HepG2 (cell line): ENCODE measurements at regions not wholly inside any gene's neighbourhood (a gene's known extent, or its start where the extent isn't known, plus 50 kb on each side); places are given as distances from the start of the nearest gene placed in this dataset.

Source experiments
- ATAC-seq: fragments of 200-7000 bp; cut with Tn5 transposase; 3 replicates; pipeline ENCODE4 v1.9.1; 2020; ENCODE audit warnings: mild to moderate bottlenecking, moderate library complexity
- BruUV-seq: library from RNA; stranded (reverse); fragments of 400-500 nt; replicated peaks from 2 replicates; lab custom pipeline; 2021; lab: Mats Ljungman, UMichigan
- CTCF ChIA-PET: fragments of 300-600 bp; formaldehyde crosslinking; extraction: SDS; loops from one replicate; lab custom pipeline; 2021; ENCODE audit warnings: low total read pairs, inconsistent platforms, low intra/inter-chr PET ratio; lab: Yijun Ruan, JAX
- POLR2A ChIA-PET: fragments of 350-600 bp; sonication (Branson Sonifier 250); formaldehyde crosslinking; loops from one replicate; lab custom pipeline; 2020; ENCODE audit warnings: antibody characterized with exemption, inconsistent platforms; lab: Yijun Ruan, JAX
- DNase-seq: peaks from one replicate; pipeline ENCODE4 v3.0.0-alpha.2; 2015; ENCODE audit warnings: low spot score
- FAIRE-seq: peaks from 3 replicates; lab custom pipeline; 2011; peaks lifted over from hg19 to GRCh38; lab: Jason Lieb, UNC
- H2AFZ ChIP-seq: one replicate; pipeline ENCODE4 v1.6.1; 2011; ENCODE audit warnings: low read length, inconsistent platforms
- H3K27ac ChIP-seq: fragments of 300-600 bp; 3 replicates; pipeline ENCODE4 v1.8.0; 2011; ENCODE audit warnings: mixed run types, mild to moderate bottlenecking, mixed read lengths, low read length, inconsistent platforms; ENCODE audit not compliant: insufficient read depth; ENCODE audit errors: extremely low read length
- H3K27me3 ChIP-seq, 2 experiments: fragments of 200-600 bp in 1 of 2; 2 replicates in 1 of 2; 3 replicates in 1 of 2; pipeline versions ENCODE4 v1.6.0 to v1.8.0; 2011; ENCODE audit warnings: low read length in 2 of 2, mild to moderate bottlenecking in 2 of 2, moderate library complexity in 2 of 2, inconsistent platforms in 1 of 2; ENCODE audit not compliant: insufficient read depth in 2 of 2, control insufficient read depth in 1 of 2
- H3K36me3 ChIP-seq, 2 experiments: fragments of 200-600 bp in 1 of 2; replicated peaks in 1 of 2; 2 replicates in 1 of 2; 3 replicates in 1 of 2; pipeline versions ENCODE4 v1.5.1 to v1.8.0; 2011; ENCODE audit warnings: low read length in 2 of 2, inconsistent platforms in 1 of 2; ENCODE audit not compliant: insufficient read depth in 2 of 2, control insufficient read depth in 1 of 2
- H3K4me1 ChIP-seq: 2 replicates; pipeline ENCODE4 v1.5.1; 2012; ENCODE audit warnings: low read length, inconsistent platforms; ENCODE audit not compliant: insufficient read depth
- H3K4me2 ChIP-seq: 2 replicates; pipeline ENCODE4 v1.6.0; 2011; ENCODE audit warnings: low read depth, low read length, inconsistent platforms
- H3K4me3 ChIP-seq, 3 experiments: fragments of 200-600 bp in 1 of 3; sonication (generic), shearing (Covaris generic) in 1 of 3; replicated peaks in 1 of 3; 2 replicates each; pipeline ENCODE4 v1.5.1; 2011 to 2016; ENCODE audit warnings: low read length in 3 of 3, inconsistent platforms in 2 of 3, low read depth in 2 of 3, mild to moderate bottlenecking in 2 of 3, control low read depth in 1 of 3, mixed read lengths in 1 of 3; ENCODE audit not compliant: insufficient read depth in 1 of 3
- H3K79me2 ChIP-seq: one replicate; pipeline ENCODE4 v1.6.1; 2011; ENCODE audit warnings: low read length, inconsistent platforms; ENCODE audit not compliant: insufficient read depth
- H3K9ac ChIP-seq: 2 replicates; pipeline ENCODE4 v1.6.0; 2011; ENCODE audit warnings: mild to moderate bottlenecking, low read depth, low read length, inconsistent platforms; ENCODE audit not compliant: insufficient read depth
- H3K9me3 ChIP-seq: 2 replicates; pipeline ENCODE4 v1.5.1; 2012; ENCODE audit warnings: mild to moderate bottlenecking, low read length
- H4K20me1 ChIP-seq: 2 replicates; pipeline ENCODE4 v1.6.0; 2011; ENCODE audit warnings: inconsistent platforms, mild to moderate bottlenecking, low read length, moderate library complexity; ENCODE audit not compliant: insufficient read depth
- AGO2 ChIP-seq: fragments of 200-400 bp; formaldehyde crosslinking; optimal IDR thresholded peaks from 2 replicates; pipeline ENCODE3; 2017; ENCODE audit warnings: mild to moderate bottlenecking, low read depth, low read length, moderate library complexity
- FOSL2 ChIP-seq: sonication (generic); formaldehyde crosslinking; IDR thresholded peaks from 2 replicates; pipeline ENCODE4 v1.4.0; 2020; ENCODE audit warnings: missing genetic modification reagents
- GTF2F1 ChIP-seq: fragments of 150-350 bp; IDR thresholded peaks from 2 replicates; pipeline ENCODE4 v1.6.1; 2014; ENCODE audit warnings: low read length
- MXD4 ChIP-seq: IDR thresholded peaks from 2 replicates; pipeline ENCODE4 v1.6.1; 2016; ENCODE audit warnings: mild to moderate bottlenecking, missing biosample characterization, missing genetic modification reagents
- RBM22 ChIP-seq: fragments of 200-400 bp; formaldehyde crosslinking; optimal IDR thresholded peaks from 2 replicates; pipeline ENCODE3; 2017; ENCODE audit warnings: mild to moderate bottlenecking, low read length, moderate library complexity
- SMAD1 ChIP-seq: sonication (generic); formaldehyde crosslinking; IDR thresholded peaks from 2 replicates; pipeline ENCODE4 v1.4.0; 2020; ENCODE audit warnings: missing genetic modification reagents, low read depth, mild to moderate bottlenecking, borderline replicate concordance
- SOX13 ChIP-seq, 3 experiments: fragments of 450-650 bp in 1 of 3; sonication (generic) in 1 of 3; formaldehyde crosslinking in 1 of 3; IDR thresholded peaks in 2 of 3; conservative IDR thresholded peaks in 1 of 3; 2 replicates each; pipeline versions ENCODE4 v1.5.0 to v1.6.1; 2016 to 2020; ENCODE audit warnings: antibody characterized with exemption in 1 of 3, mild to moderate bottlenecking in 1 of 3, missing compliant biosample characterization in 1 of 3, missing genetic modification reagents in 1 of 3, moderate library complexity in 1 of 3
- TAF15 ChIP-seq: fragments of 200-400 bp; formaldehyde crosslinking; IDR thresholded peaks from one replicate; pipeline ENCODE4 v1.6.1; 2018; ENCODE audit warnings: mild to moderate bottlenecking, low read depth, low read length; ENCODE audit not compliant: poor library complexity, severe bottlenecking
- ZBTB2 ChIP-seq: sonication (generic); formaldehyde crosslinking; IDR thresholded peaks from 2 replicates; pipeline ENCODE4 v1.8.0; 2022; ENCODE audit warnings: low read depth, missing genetic modification reagents
- ZEB1 ChIP-seq: IDR thresholded peaks from 2 replicates; pipeline ENCODE4 v1.6.1; 2012; ENCODE audit warnings: mild to moderate bottlenecking, low read depth, inconsistent platforms; ENCODE audit not compliant: insufficient replicate concordance
- ZNF331 ChIP-seq: sonication (generic); formaldehyde crosslinking; IDR thresholded peaks from 2 replicates; pipeline ENCODE4 v1.4.0; 2020; ENCODE audit warnings: missing genetic modification reagents
- ZNF644 ChIP-seq: IDR thresholded peaks from 2 replicates; pipeline ENCODE4 v1.6.1; 2016; ENCODE audit warnings: low read depth
- ZNF749 ChIP-seq: sonication (generic); formaldehyde crosslinking; IDR thresholded peaks from 2 replicates; pipeline ENCODE4 v1.8.0; 2022; ENCODE audit warnings: mild to moderate bottlenecking, missing genetic modification reagents, moderate library complexity, borderline replicate concordance
- WGBS: methylation state at CpG from one replicate; pipeline ENCODE4 v1.1.6; 2017; ENCODE audit warnings: low lambda C conversion rate; 5-methylcytosine and 5-hydroxymethylcytosine counted together
- in situ Hi-C: cut with HindIII; loops from 2 replicates; pipeline ENCODE4 v1.10.0; 2017; ENCODE audit warnings: low pct_unique_long_range_greater_than_20kb; ENCODE audit not compliant: extremely low pct_ligation_motif_present
- intact Hi-C: fragments of 100-400 bp; cut with micrococcal nuclease; formaldehyde crosslinking; loops from one replicate; pipeline ENCODE4 v1.10.0; 2022; ENCODE audit not compliant: unreplicated experiment
- TF ChIP-seq, protein P1 (sequence below), 2 experiments: sonication (generic) in 1 of 2; formaldehyde crosslinking in 1 of 2; IDR thresholded peaks; 2 replicates each; pipeline versions ENCODE4 v1.6.1 to v1.9.0; 2014 to 2022; ENCODE audit warnings: antibody characterized with exemption in 1 of 2, borderline replicate concordance in 1 of 2, inconsistent platforms in 1 of 2, low read depth in 1 of 2, missing genetic modification reagents in 1 of 2
- TF ChIP-seq, protein P2 (sequence below): IDR thresholded peaks from 2 replicates; pipeline ENCODE4 v1.6.1; 2016; ENCODE audit warnings: missing compliant biosample characterization, missing genetic modification reagents, borderline replicate concordance

DNA sequence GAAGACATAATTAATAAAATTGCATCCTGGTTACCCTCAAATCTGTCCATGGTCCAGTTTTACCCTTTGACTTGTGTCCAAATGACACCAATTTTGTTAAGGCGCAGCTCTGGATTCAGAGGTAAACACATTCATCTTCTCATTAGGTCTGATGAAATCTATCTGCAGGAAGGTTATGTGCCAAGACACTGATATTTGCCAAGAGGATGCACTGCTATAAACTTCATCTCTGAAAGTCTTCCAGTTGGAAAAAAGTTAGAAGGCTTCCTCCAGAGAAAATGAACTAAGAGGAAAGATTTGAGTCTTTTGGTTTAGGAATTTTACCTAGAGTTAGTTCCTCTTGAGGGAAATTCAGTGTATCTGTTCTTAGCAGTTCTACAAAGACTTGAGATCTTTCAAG, 717.8 kb downstream of the DTWD2 start (continued):
- TF ChIP-seq, protein P1, sequence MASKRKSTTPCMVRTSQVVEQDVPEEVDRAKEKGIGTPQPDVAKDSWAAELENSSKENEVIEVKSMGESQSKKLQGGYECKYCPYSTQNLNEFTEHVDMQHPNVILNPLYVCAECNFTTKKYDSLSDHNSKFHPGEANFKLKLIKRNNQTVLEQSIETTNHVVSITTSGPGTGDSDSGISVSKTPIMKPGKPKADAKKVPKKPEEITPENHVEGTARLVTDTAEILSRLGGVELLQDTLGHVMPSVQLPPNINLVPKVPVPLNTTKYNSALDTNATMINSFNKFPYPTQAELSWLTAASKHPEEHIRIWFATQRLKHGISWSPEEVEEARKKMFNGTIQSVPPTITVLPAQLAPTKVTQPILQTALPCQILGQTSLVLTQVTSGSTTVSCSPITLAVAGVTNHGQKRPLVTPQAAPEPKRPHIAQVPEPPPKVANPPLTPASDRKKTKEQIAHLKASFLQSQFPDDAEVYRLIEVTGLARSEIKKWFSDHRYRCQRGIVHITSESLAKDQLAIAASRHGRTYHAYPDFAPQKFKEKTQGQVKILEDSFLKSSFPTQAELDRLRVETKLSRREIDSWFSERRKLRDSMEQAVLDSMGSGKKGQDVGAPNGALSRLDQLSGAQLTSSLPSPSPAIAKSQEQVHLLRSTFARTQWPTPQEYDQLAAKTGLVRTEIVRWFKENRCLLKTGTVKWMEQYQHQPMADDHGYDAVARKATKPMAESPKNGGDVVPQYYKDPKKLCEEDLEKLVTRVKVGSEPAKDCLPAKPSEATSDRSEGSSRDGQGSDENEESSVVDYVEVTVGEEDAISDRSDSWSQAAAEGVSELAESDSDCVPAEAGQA (IDR thresholded peaks at IDR 0.05; ENCODE audit: low read depth), result no peak
- TF ChIP-seq, protein P1 (CRISPR knock-in tag; IDR thresholded peaks at IDR 0.05; ENCODE audit: borderline replicate concordance), result no peak

DNA sequence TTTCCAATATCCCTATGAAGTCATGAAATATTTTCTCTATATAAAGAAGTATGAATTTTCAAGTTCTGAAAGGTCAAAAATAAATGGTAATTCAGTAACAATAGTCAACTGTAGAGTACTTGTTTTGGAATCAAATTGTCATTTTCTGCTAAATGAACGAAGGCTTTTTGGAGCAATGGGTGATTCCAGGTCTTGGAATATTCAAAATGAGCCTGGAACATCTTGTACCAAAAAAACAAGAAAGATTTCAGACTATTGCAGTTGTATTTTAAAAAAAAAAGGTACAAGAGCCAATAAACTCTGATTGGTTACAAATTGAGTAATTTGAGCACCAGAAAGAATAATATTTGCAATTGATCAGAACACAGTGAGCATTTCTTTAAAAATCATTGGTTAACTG, 730.1 kb downstream of the DTWD2 start:
- FAIRE-seq, result no peak
- intact Hi-C loops (no loop called here), in situ Hi-C loops (no loop called here)
- no peak overlapping the region for H3K27ac ChIP-seq
- ChIA-PET CTCF (no interaction called here), POLR2A (no interaction called here)
- no peak overlapping the region for H3K4me3 ChIP-seq
- DNase-seq, result no peak
- H3K4me2 ChIP-seq, result no peak overlapping the region
- no peak for ATAC-seq
- no peaks in the 10 kb centered on the region for H3K9me3 ChIP-seq
- no peak overlapping the region for H2AFZ ChIP-seq
- WGBS, result 0% methylated on average over 1 of the region's 1 CpG
- H4K20me1 ChIP-seq, result no peaks in the 10 kb centered on the region
- no peak overlapping the region for H3K9ac ChIP-seq
- H3K27me3 ChIP-seq, result no peaks in the 10 kb centered on the region
- H3K79me2 ChIP-seq, result no peaks in the 10 kb centered on the region
- no peaks in the 10 kb centered on the region for H3K36me3 ChIP-seq
- no peaks in the 10 kb centered on the region for H3K4me1 ChIP-seq
- no TSS peak for BruUV-seq
- TF ChIP-seq SMAD1 (CRISPR knock-in tag), result no peak
- TF ChIP-seq ZNF749 (CRISPR knock-in tag), result no peak
- no peak for TF ChIP-seq ZEB1
- no peak for TF ChIP-seq FOSL2 (CRISPR knock-in tag)
- no peak for TF ChIP-seq SOX13 (IDR thresholded peaks at IDR 0.05)
- no peak for TF ChIP-seq SOX13 (CRISPR knock-in tag; conservative IDR thresholded peaks at IDR 0.05 in 1 of 2, IDR thresholded peaks at IDR 0.05 in 1 of 2)
- no peak for TF ChIP-seq TAF15
- TF ChIP-seq AGO2, result no peak
- TF ChIP-seq MXD4 (CRISPR knock-in tag), result no peak
- TF ChIP-seq RBM22, result no peak
- TF ChIP-seq, protein P2, sequence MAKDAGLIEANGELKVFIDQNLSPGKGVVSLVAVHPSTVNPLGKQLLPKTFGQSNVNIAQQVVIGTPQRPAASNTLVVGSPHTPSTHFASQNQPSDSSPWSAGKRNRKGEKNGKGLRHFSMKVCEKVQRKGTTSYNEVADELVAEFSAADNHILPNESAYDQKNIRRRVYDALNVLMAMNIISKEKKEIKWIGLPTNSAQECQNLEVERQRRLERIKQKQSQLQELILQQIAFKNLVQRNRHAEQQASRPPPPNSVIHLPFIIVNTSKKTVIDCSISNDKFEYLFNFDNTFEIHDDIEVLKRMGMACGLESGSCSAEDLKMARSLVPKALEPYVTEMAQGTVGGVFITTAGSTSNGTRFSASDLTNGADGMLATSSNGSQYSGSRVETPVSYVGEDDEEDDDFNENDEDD (CRISPR knock-in tag), result no peak
- no peak for TF ChIP-seq GTF2F1
- no peak for TF ChIP-seq ZNF331
- TF ChIP-seq ZNF644 (CRISPR knock-in tag), result no peak
- no peak for TF ChIP-seq ZBTB2 (CRISPR knock-in tag)
